Endothelial cell (in vitro differentiated cells): ENCODE measurements at regions not wholly inside any gene's neighbourhood (a gene's known extent, or its start where the extent isn't known, plus 50 kb on each side); places are given as distances from the start of the nearest gene placed in this dataset.
"Not testable (repeated sequence)": the region's sequence is repeated elsewhere in the genome, so short reads cannot be mapped to it uniquely, and the experiment has no call there.

Experiments
- DNase-seq: peaks from one replicate; pipeline ENCODE4 v3.0.0; 2021; ENCODE audit warnings: low spot score
- H3K27ac Mint-ChIP-seq: one replicate; pipeline ENCODE4 v1.8.0; 2021; ENCODE audit warnings: mixed read lengths, inconsistent platforms; ENCODE audit not compliant: unreplicated experiment
- H3K27me3 Mint-ChIP-seq: one replicate; pipeline ENCODE4 v1.8.0; 2021; ENCODE audit warnings: mild to moderate bottlenecking, moderate library complexity, mixed read lengths, inconsistent platforms; ENCODE audit not compliant: unreplicated experiment
- H3K36me3 Mint-ChIP-seq: one replicate; pipeline ENCODE4 v1.8.0; 2021; ENCODE audit warnings: mild to moderate bottlenecking, low read depth, mixed read lengths, inconsistent platforms; ENCODE audit not compliant: unreplicated experiment
- H3K4me1 Mint-ChIP-seq: one replicate; pipeline ENCODE4 v1.8.0; 2021; ENCODE audit warnings: mild to moderate bottlenecking, mixed read lengths, inconsistent platforms; ENCODE audit not compliant: unreplicated experiment
- H3K4me3 Mint-ChIP-seq: one replicate; pipeline ENCODE4 v1.8.0; 2021; ENCODE audit warnings: mild to moderate bottlenecking, mixed read lengths, inconsistent platforms; ENCODE audit not compliant: unreplicated experiment
- H3K9me3 Mint-ChIP-seq: one replicate; pipeline ENCODE4 v1.8.0; 2021; ENCODE audit warnings: mixed read lengths, inconsistent platforms; ENCODE audit not compliant: unreplicated experiment
- CTCF ChIP-seq: fragments of 200-600 bp; sonication (generic); IDR thresholded peaks from one replicate; pipeline ENCODE4 v1.5.0; 2021; ENCODE audit warnings: antibody characterized with exemption; ENCODE audit not compliant: unreplicated experiment

GRCh38 chr14:54256156-54256555, 140.7 kb upstream of the CDKN3 start:
- Mint-ChIP-seq H3K4me3 (no peak overlapping the region), H3K27me3 (peaks cover 1% of the 10 kb centered on the region), H3K36me3 (no peaks in the 10 kb centered on the region), H3K9me3 (no peaks in the 10 kb centered on the region), H3K4me1 (no peaks in the 10 kb centered on the region), H3K27ac (no peak overlapping the region)
- TF ChIP-seq CTCF: no peak
- DNase-seq: no peak

- no peaks in the 10 kb centered on the region for H3K9me3 Mint-ChIP-seq
- no peaks in the 10 kb centered on the region for H3K36me3 Mint-ChIP-seq
- H3K4me1 Mint-ChIP-seq: no peaks in the 10 kb centered on the region
- no peak overlapping the region for H3K27ac Mint-ChIP-seq
- no peak overlapping the region for H3K4me3 Mint-ChIP-seq
- no peak for TF ChIP-seq CTCF
- no peaks in the 10 kb centered on the region for H3K27me3 Mint-ChIP-seq
- no peak for DNase-seq
These were observed 139.4 kb upstream of the CDKN3 start for GRCh38 chr14:54257424-54257823.

- no peaks in the 10 kb centered on the region for H3K9me3 Mint-ChIP-seq
- no peak for DNase-seq
- H3K36me3 Mint-ChIP-seq: no peaks in the 10 kb centered on the region
- no peak overlapping the region for H3K27ac Mint-ChIP-seq
- no peak overlapping the region for H3K4me3 Mint-ChIP-seq
- H3K4me1 Mint-ChIP-seq: no peaks in the 10 kb centered on the region
- TF ChIP-seq CTCF: no peak
- no peaks in the 10 kb centered on the region for H3K27me3 Mint-ChIP-seq
These were observed 138.4 kb upstream of the CDKN3 start for GRCh38 chr14:54258382-54258781.

- no peak for TF ChIP-seq CTCF
- Mint-ChIP-seq H3K9me3 (no peaks in the 10 kb centered on the region), H3K36me3 (no peaks in the 10 kb centered on the region), H3K4me3 (no peak overlapping the region), H3K27ac (no peak overlapping the region), H3K27me3 (no peaks in the 10 kb centered on the region), H3K4me1 (peaks cover 3% of the 10 kb centered on the region)
- no peak for DNase-seq
These were observed 137.0 kb upstream of the CDKN3 start for GRCh38 chr14:54259821-54260220.

GRCh38 chr14:54261283-54261682, 135.5 kb upstream of the CDKN3 start:
- Mint-ChIP-seq H3K36me3 (no peaks in the 10 kb centered on the region), H3K9me3 (no peaks in the 10 kb centered on the region), H3K4me3 (no peak overlapping the region), H3K4me1 (peaks cover 3% of the 10 kb centered on the region), H3K27ac (no peak overlapping the region), H3K27me3 (no peaks in the 10 kb centered on the region)
- no peak for TF ChIP-seq CTCF
- DNase-seq: no peak

GRCh38 chr14:54266616-54267015, 130.2 kb upstream of the CDKN3 start:
- H3K27ac Mint-ChIP-seq, H3K4me1 Mint-ChIP-seq, H3K36me3 Mint-ChIP-seq, H3K27me3 Mint-ChIP-seq, H3K4me3 Mint-ChIP-seq, DNase-seq, H3K9me3 Mint-ChIP-seq: not testable (repeated sequence)
